D721Med (cell line): ENCODE measurements at regions not wholly inside any gene's neighbourhood (a gene's known extent, or its start where the extent isn't known, plus 50 kb on each side); places are given as distances from the start of the nearest gene placed in this dataset.

Experiments
- DNase-seq: peaks from one replicate; pipeline ENCODE4 v3.0.0; 2011; ENCODE audit warnings: low spot score; ENCODE audit not compliant: insufficient read length
- FAIRE-seq: peaks from 2 replicates; lab custom pipeline; 2011; peaks lifted over from hg19 to GRCh38; lab: Jason Lieb, UNC
- CTCF ChIP-seq: IDR thresholded peaks from 2 replicates; pipeline ENCODE4 v1.5.1; 2012; ENCODE audit warnings: mild to moderate bottlenecking, control low read depth; ENCODE audit not compliant: insufficient read depth; ENCODE audit errors: missing control alignments

- FAIRE-seq: no peak
- no peak for TF ChIP-seq CTCF
- DNase-seq: no peak
Measured at GRCh38 chr9:81474125-81474524, 215.2 kb downstream of the TLE1 start.

GRCh38 chr9:81473708-81474107, 215.6 kb downstream of the TLE1 start:
- no peak for DNase-seq
- FAIRE-seq: no peak
- no peak for TF ChIP-seq CTCF

- no peak for FAIRE-seq
- DNase-seq: no peak
- TF ChIP-seq CTCF: no peak
Measured at GRCh38 chr9:81473206-81473605, 216.1 kb downstream of the TLE1 start.

- no peak for FAIRE-seq
- TF ChIP-seq CTCF: no peak
- DNase-seq: no peak
Measured at GRCh38 chr9:81472701-81473100, 216.6 kb downstream of the TLE1 start.

- TF ChIP-seq CTCF: no peak
- no peak for FAIRE-seq
- DNase-seq: no peak
Measured at GRCh38 chr9:81470864-81471263, 218.5 kb downstream of the TLE1 start.

- DNase-seq (no peak), FAIRE-seq (no peak)
- TF ChIP-seq CTCF: no peak
Measured at GRCh38 chr9:81468084-81468595, 221.2 kb downstream of the TLE1 start.

- FAIRE-seq: no peak
- DNase-seq: no peak
- no peak for TF ChIP-seq CTCF
Measured at GRCh38 chr9:81466981-81467380, 222.4 kb downstream of the TLE1 start.
